B cell (primary cell): ENCODE measurements at regions not wholly inside any gene's neighbourhood (a gene's known extent, or its start where the extent isn't known, plus 50 kb on each side); places are given as distances from the start of the nearest gene placed in this dataset.

Source experiments
- ATAC-seq: fragments of 200-7000 bp; cut with Tn5 transposase; one replicate; pipeline ENCODE4 v1.10.0; 2021; ENCODE audit warnings: low read depth, mild to moderate bottlenecking, moderate number of reproducible peaks, moderate library complexity
- CTCF ChIA-PET: fragments of 350-600 bp; sonication (Branson Sonifier 250); formaldehyde crosslinking; loops from one replicate; lab custom pipeline; 2021; ENCODE audit warnings: antibody characterized with exemption, inconsistent platforms; lab: Charles Lee
- POLR2A ChIA-PET: fragments of 350-600 bp; sonication (Branson Sonifier 250); formaldehyde crosslinking; loops from one replicate; lab custom pipeline; 2021; ENCODE audit warnings: antibody characterized with exemption; lab: Charles Lee
- DNase-seq: peaks from one replicate; pipeline ENCODE4 v3.0.0; 2013
- H2AFZ ChIP-seq: 2 replicates; pipeline ENCODE4 v1.6.1; 2012; ENCODE audit warnings: mild to moderate bottlenecking, low read depth, low read length; ENCODE audit not compliant: insufficient read depth, poor library complexity, severe bottlenecking
- H3K27ac ChIP-seq, 2 donors: 1 replicate in 1 of 2; 2 replicates in 1 of 2; pipeline ENCODE4 v1.5.1; 2012 to 2013; ENCODE audit warnings: low read length in 2 of 2, mild to moderate bottlenecking in 2 of 2, moderate library complexity in 1 of 2
- H3K27me3 ChIP-seq, 4 experiments: fragments of 200-600 bp in 1 of 4; sonication (generic) in 1 of 4; replicated peaks in 1 of 4; 1 replicate in 2 of 4; 2 replicates in 2 of 4; pipeline versions ENCODE4 v1.6.1 to v1.7.0; 2013 to 2016; ENCODE audit warnings: low read length in 3 of 4, mild to moderate bottlenecking in 2 of 4, mixed read lengths in 1 of 4, moderate library complexity in 1 of 4; ENCODE audit not compliant: insufficient read depth in 4 of 4, control insufficient read depth in 3 of 4; ENCODE audit errors: control extremely low read depth in 1 of 4
- H3K36me3 ChIP-seq, 2 experiments: replicated peaks in 1 of 2; 1 replicate in 1 of 2; 2 replicates in 1 of 2; pipeline versions ENCODE4 v1.6.1 to v1.7.1; 2013; ENCODE audit warnings: low read length in 1 of 2; ENCODE audit not compliant: insufficient read depth in 2 of 2, control insufficient read depth in 1 of 2; ENCODE audit errors: control extremely low read depth in 1 of 2, extremely low read depth in 1 of 2
- H3K4me1 ChIP-seq, 2 donors: fragments of 200-600 bp in 1 of 2; sonication (generic) in 1 of 2; 1 replicate in 1 of 2; 2 replicates in 1 of 2; pipeline versions ENCODE4 v1.5.1 to v1.6.1; 2013 to 2017; ENCODE audit warnings: low read length in 2 of 2; ENCODE audit not compliant: control insufficient read depth in 2 of 2, insufficient read depth in 2 of 2
- H3K4me2 ChIP-seq: replicated peaks from 2 replicates; pipeline ENCODE3; 2012; ENCODE audit warnings: mild to moderate bottlenecking, low read depth, low read length; ENCODE audit not compliant: poor library complexity, severe bottlenecking
- H3K4me3 ChIP-seq, 5 experiments: fragments of 200-600 bp in 1 of 5; sonication (generic) in 1 of 5; 1 replicate in 3 of 5; 2 replicates in 2 of 5; pipeline versions ENCODE4 v1.5.1 to v1.7.0; 2011 to 2016; ENCODE audit warnings: low read length in 4 of 5, mild to moderate bottlenecking in 4 of 5, low read depth in 2 of 5, control low read depth in 1 of 5, moderate library complexity in 1 of 5; ENCODE audit not compliant: insufficient read depth in 1 of 5; ENCODE audit errors: control extremely low read depth in 1 of 5, extremely low read depth in 1 of 5
- H3K79me2 ChIP-seq: fragments of 200-600 bp; sonication (generic); one replicate; pipeline ENCODE4 v1.6.0; 2016; ENCODE audit warnings: low read length; ENCODE audit not compliant: control insufficient read depth, insufficient read depth
- H3K9ac ChIP-seq: fragments of 200-600 bp; sonication (generic); 2 replicates; pipeline ENCODE4 v1.6.1; 2017; ENCODE audit warnings: mild to moderate bottlenecking, low read length, moderate library complexity
- H3K9me3 ChIP-seq, 3 donors: one replicate each; pipeline versions ENCODE4 v1.6.1 to v1.7.1; 2013; ENCODE audit warnings: low read length in 2 of 3; ENCODE audit not compliant: control insufficient read depth in 2 of 3, insufficient read depth in 1 of 3; ENCODE audit errors: control extremely low read depth in 1 of 3
- H4K20me1 ChIP-seq: 2 replicates; pipeline ENCODE4 v1.6.0; 2012; ENCODE audit warnings: mild to moderate bottlenecking, low read length; ENCODE audit not compliant: insufficient read depth, control insufficient read depth, poor library complexity, severe bottlenecking
- H3K27ac Mint-ChIP-seq: one replicate; pipeline ENCODE4 v1.8.0; 2021; ENCODE audit warnings: mixed read lengths
- H3K27me3 Mint-ChIP-seq: one replicate; pipeline ENCODE4 v1.8.0; 2021; ENCODE audit warnings: mixed read lengths
- H3K4me1 Mint-ChIP-seq: one replicate; pipeline ENCODE4 v1.8.0; 2021; ENCODE audit warnings: mixed read lengths
- H3K4me3 Mint-ChIP-seq: one replicate; pipeline ENCODE4 v1.8.0; 2021; ENCODE audit warnings: mixed read lengths
- H3K9me3 Mint-ChIP-seq: one replicate; pipeline ENCODE4 v1.8.0; 2022; ENCODE audit warnings: mixed read lengths; ENCODE audit not compliant: insufficient read depth
- EZH2 ChIP-seq: IDR thresholded peaks from 2 replicates; pipeline ENCODE4 v1.6.1; 2012; ENCODE audit warnings: borderline replicate concordance, low read depth, mild to moderate bottlenecking, moderate library complexity, low read length; ENCODE audit not compliant: insufficient read depth, poor library complexity, severe bottlenecking
- WGBS: methylation state at CpG from one replicate; pipeline ENCODE4 v1.1.5; 2013; ENCODE audit warnings: missing lambda C conversion rate; ENCODE audit not compliant: insufficient coverage; 5-methylcytosine and 5-hydroxymethylcytosine counted together
- intact Hi-C: fragments of 100-400 bp; cut with micrococcal nuclease; formaldehyde crosslinking; loops from one replicate; pipeline ENCODE4 v1.10.0; 2022
- TF ChIP-seq, protein P1 (sequence below): fragments of 200-600 bp; IDR thresholded peaks from one replicate; pipeline ENCODE4 v1.8.0; 2022; ENCODE audit warnings: antibody characterized with exemption, mild to moderate bottlenecking

DNA sequence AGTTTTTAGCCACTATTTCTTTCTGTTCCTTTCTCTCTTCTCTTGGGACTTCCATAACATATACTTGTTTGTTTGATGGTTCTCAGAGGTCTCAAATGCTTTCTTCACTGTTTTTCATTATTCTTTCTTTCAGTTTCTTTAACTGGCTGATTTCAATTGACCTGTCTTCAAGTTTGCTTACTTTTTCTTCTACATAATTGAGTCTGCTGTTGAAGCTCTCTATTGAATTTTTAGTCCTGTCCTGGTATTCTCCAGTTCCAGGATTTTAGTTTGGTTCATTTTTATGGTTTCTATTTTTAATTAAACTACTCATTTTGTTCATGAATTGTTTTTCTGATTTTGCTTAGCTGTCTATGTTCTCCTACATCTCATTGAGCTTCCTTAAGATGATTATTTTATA, 1305.3 kb upstream of the CELF2 start:
- POLR2A ChIA-PET: no interaction called here

DNA sequence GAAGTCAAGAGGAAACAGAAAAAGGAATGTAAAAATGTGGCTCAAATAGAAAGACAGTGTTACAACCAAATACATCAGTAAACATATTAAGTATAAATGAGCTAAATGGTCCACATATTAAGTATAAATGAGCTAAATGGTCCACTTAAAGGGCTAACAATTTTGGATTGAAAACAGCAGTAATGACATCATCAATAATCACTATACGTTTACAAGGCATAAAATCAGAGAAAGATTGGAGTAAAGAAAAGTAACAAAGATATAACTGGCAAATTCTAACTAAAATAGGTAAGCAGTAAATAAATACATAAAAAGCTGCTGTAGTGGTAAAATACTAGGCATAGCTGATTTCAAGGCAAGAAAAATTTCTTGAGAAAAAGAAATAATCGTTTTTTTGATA, 1298.4 kb upstream of the CELF2 start:
- H3K9ac ChIP-seq: no peak overlapping the region
- ATAC-seq (no peak), DNase-seq (no peak)
- WGBS: no CpG with 5 or more reads among the region's 2 CpGs
- no peaks in the 10 kb centered on the region for H3K27me3 ChIP-seq
- H3K9me3 ChIP-seq: peaks cover 0 to 4% (median 0%) of the 10 kb centered on the region in 3 donors
- no peak overlapping the region for H3K4me2 ChIP-seq
- ChIA-PET CTCF (no interaction called here), POLR2A (no interaction called here)
- H3K79me2 ChIP-seq: no peaks in the 10 kb centered on the region
- no peaks in the 10 kb centered on the region for H3K27me3 Mint-ChIP-seq
- no peak overlapping the region for H3K27ac Mint-ChIP-seq
- no peaks in the 10 kb centered on the region for H3K4me1 ChIP-seq
- no peaks in the 10 kb centered on the region for H3K9me3 Mint-ChIP-seq
- H3K36me3 ChIP-seq: no peaks in the 10 kb centered on the region
- no peak overlapping the region for H3K27ac ChIP-seq
- H2AFZ ChIP-seq: no peak overlapping the region
- H3K4me1 Mint-ChIP-seq: no peaks in the 10 kb centered on the region
- intact Hi-C loops: no loop called here
- no peak overlapping the region for H3K4me3 Mint-ChIP-seq
- H4K20me1 ChIP-seq: no peaks in the 10 kb centered on the region
- no peak overlapping the region for H3K4me3 ChIP-seq
- TF ChIP-seq EZH2: no peak
- TF ChIP-seq, protein P1, sequence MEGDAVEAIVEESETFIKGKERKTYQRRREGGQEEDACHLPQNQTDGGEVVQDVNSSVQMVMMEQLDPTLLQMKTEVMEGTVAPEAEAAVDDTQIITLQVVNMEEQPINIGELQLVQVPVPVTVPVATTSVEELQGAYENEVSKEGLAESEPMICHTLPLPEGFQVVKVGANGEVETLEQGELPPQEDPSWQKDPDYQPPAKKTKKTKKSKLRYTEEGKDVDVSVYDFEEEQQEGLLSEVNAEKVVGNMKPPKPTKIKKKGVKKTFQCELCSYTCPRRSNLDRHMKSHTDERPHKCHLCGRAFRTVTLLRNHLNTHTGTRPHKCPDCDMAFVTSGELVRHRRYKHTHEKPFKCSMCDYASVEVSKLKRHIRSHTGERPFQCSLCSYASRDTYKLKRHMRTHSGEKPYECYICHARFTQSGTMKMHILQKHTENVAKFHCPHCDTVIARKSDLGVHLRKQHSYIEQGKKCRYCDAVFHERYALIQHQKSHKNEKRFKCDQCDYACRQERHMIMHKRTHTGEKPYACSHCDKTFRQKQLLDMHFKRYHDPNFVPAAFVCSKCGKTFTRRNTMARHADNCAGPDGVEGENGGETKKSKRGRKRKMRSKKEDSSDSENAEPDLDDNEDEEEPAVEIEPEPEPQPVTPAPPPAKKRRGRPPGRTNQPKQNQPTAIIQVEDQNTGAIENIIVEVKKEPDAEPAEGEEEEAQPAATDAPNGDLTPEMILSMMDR: no peak

More for the DNA sequence above, 1305.3 kb upstream of the CELF2 start:
- ATAC-seq (no peak), DNase-seq (no peak)
- CTCF ChIA-PET: no interaction called here
- TF ChIP-seq EZH2: no peak
- TF ChIP-seq, protein P1: no peak
- Mint-ChIP-seq H3K9me3 (peaks cover 6% of the 10 kb centered on the region), H3K4me3 (no peak overlapping the region), H3K27ac (no peak overlapping the region), H3K4me1 (peaks cover under 1% of the 10 kb centered on the region), H3K27me3 (no peaks in the 10 kb centered on the region)
- Histone ChIP-seq H3K9ac (no peak overlapping the region), H4K20me1 (no peaks in the 10 kb centered on the region), H3K4me3 (no peak overlapping the region), H3K36me3 (no peaks in the 10 kb centered on the region), H2AFZ (no peak overlapping the region), H3K9me3 (peaks cover 0 to 8% (median 3%) of the 10 kb centered on the region in 3 donors), H3K27me3 (no peaks in the 10 kb centered on the region), H3K27ac (no peak overlapping the region), H3K4me1 (peaks cover 0 to 2% of the 10 kb centered on the region in 2 donors), H3K79me2 (no peaks in the 10 kb centered on the region), H3K4me2 (no peak overlapping the region)
- intact Hi-C loops: no loop called here
